ENCODE measurements at regions not wholly inside any gene's neighbourhood (a gene's known extent, or its start where the extent isn't known, plus 50 kb on each side); places are given as distances from the start of the nearest gene placed in this dataset.

DNA sequence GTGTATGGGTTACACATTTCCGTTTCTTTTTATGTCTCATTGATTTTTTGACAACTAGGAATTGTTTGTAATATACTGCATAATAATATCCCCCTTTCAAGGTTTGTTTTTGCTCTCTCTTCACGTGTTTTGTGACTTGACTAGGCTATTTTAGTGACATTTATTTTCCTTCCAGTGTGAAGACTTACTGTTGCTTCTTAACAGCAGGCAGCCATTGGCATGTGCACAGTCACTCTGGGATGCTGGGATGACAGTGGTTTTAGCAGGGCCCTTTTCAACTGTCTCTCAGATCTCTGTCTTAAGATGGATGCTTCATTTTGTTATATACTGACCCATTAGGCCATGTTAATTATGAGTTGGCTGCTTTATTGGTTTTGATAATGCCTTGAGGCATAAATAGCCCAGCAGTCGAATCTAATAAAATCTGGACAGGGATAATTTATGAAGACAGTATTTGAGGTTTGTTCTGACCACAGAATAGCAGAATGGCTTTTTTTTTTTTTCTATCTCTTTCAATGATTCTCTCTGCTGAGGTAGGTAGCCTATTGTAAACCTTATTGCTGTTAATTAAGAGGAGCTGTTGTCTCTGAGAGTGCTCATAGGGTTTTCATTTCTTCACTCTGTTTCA, 536.0 kb downstream of the GABRG2 start:
- Histone ChIP-seq H3K79me2 (ENCODE audit: insufficient read depth, low read length) (no peaks in the 10 kb centered on the region), H3K18ac (ENCODE audit: insufficient read length, low read depth, low read length) (no peak overlapping the region), H2BK5ac (ENCODE audit: insufficient read length, low read length) (no peak overlapping the region), H4K8ac (replicated peaks; ENCODE audit: insufficient read length, low read depth, low read length) (no peak overlapping the region), H4K20me1 (ENCODE audit: control insufficient read depth, insufficient read depth, insufficient read length) (no peaks in the 10 kb centered on the region), H2BK12ac (ENCODE audit: insufficient read length, low read depth, low read length) (no peak overlapping the region), H3K9me3 (ENCODE audit: control insufficient read depth, low read depth, low read length) (no peaks in the 10 kb centered on the region), H3K27ac (ENCODE audit: insufficient read length, low read depth, low read length) (no peak overlapping the region), H3K79me1 (ENCODE audit: insufficient read depth, low read depth, low read length, poor library complexity, severe bottlenecking) (no peaks in the 10 kb centered on the region), H3T11ph (ENCODE audit: low read length) (no peak overlapping the region), H3K4me2 (ENCODE audit: insufficient read depth, insufficient read length, low read length) (no peak overlapping the region), H2AFZ (ENCODE audit: low read length) (no peak overlapping the region), H3K23me2 (ENCODE audit: insufficient read length, low read depth, low read length, poor library complexity, severe bottlenecking) (no peaks in the 10 kb centered on the region), H3K27me3 (ENCODE audit: insufficient read depth, low read length) (no peaks in the 10 kb centered on the region), H2AK5ac (ENCODE audit: insufficient read length, low read length) (no peak overlapping the region), H3K14ac (ENCODE audit: insufficient read depth, low read length) (no peak overlapping the region), H2BK20ac (ENCODE audit: low read depth, low read length, poor library complexity, severe bottlenecking) (no peak overlapping the region), H2BK15ac (ENCODE audit: low read depth, low read length) (no peak overlapping the region), H2BK120ac (ENCODE audit: low read depth, low read length, poor library complexity, severe bottlenecking) (no peak overlapping the region), H4K5ac (ENCODE audit: insufficient read length, low read depth, low read length) (no peak overlapping the region), H3K4ac (ENCODE audit: low read depth, low read length) (no peak overlapping the region), H3K9ac (ENCODE audit: extremely low read depth, insufficient read length, low read length) (no peak overlapping the region), H4K91ac (ENCODE audit: insufficient read length, low read depth, low read length) (no peak overlapping the region), H3K23ac (ENCODE audit: insufficient read length, low read depth, low read length) (no peak overlapping the region), H3K4me1 (ENCODE audit: insufficient read depth, low read length) (no peaks in the 10 kb centered on the region), H3K56ac (ENCODE audit: insufficient read length, low read depth, low read length) (no peak overlapping the region)
- no peak overlapping the region for H3K27ac Mint-ChIP-seq
- TF ChIP-seq CTCF (conservative IDR thresholded peaks at IDR 0.05) = no peak
- no CpG with 5 or more reads among the region's 3 CpGs for whole genome bisulfite sequencing (ENCODE audit: extremely low coverage, insufficient read length, low lambda C conversion rate)
- no peaks in the 10 kb centered on the region for H3K27me3 Mint-ChIP-seq (ENCODE audit: low read depth)
- DNase-seq = no peak
- peaks cover 0 to 23% (median 4%) of the 10 kb centered on the region in 3 experiments; a peak in 4 of 7 replicates for H3K36me3 Mint-ChIP-seq (ENCODE audit: insufficient read depth in 1 of 3, low read depth in 3 of 3)
- H3K4me3 Mint-ChIP-seq = no peak overlapping the region
- H3K9me3 Mint-ChIP-seq = peaks cover 20 to 21% of the 10 kb centered on the region in 2 experiments; a peak in 4 of 5 replicates
- no peaks in the 10 kb centered on the region for H3K4me1 Mint-ChIP-seq
